K562 (cell line): ENCODE measurements at regions not wholly inside any gene's neighbourhood (a gene's known extent, or its start where the extent isn't known, plus 50 kb on each side); places are given as distances from the start of the nearest gene placed in this dataset.

Experiments
- ATAC-seq: fragments of 200-7000 bp; cut with Tn5 transposase; 3 replicates; pipeline ENCODE4 v1.9.1; 2020; ENCODE audit warnings: moderate library complexity
- BruUV-seq: library from RNA; stranded (reverse); fragments of 400-500 nt; replicated peaks from 2 replicates; lab custom pipeline; 2021; lab: Mats Ljungman, UMichigan
- CTCF ChIA-PET: fragments of 300-600 bp; formaldehyde crosslinking; extraction: SDS; loops from one replicate; lab custom pipeline; 2021; ENCODE audit warnings: low intra/inter-chr PET ratio; lab: Yijun Ruan, JAX
- POLR2A ChIA-PET: fragments of 300-600, 350-650 bp; sonication (Branson Sonifier 250); formaldehyde crosslinking; extraction: SDS; loops from one replicate; lab custom pipeline; 2021; ENCODE audit warnings: antibody characterized with exemption, inconsistent platforms; lab: Yijun Ruan, JAX
- DNase-seq, 4 experiments: peaks; one replicate each; pipeline versions ENCODE4 v3.0.0 to v3.0.0-alpha.2; 2011 to 2018; ENCODE audit warnings: low spot score in 3 of 4, mixed read lengths in 3 of 4; ENCODE audit errors: extremely low read depth in 1 of 4
- FAIRE-seq: peaks from 2 replicates; lab custom pipeline; 2011; peaks lifted over from hg19 to GRCh38; lab: Jason Lieb, UNC
- H2AFZ ChIP-seq: 2 replicates; pipeline ENCODE4 v1.6.0; 2011; ENCODE audit warnings: low read depth, low read length, control low read depth, inconsistent platforms
- H3K27ac ChIP-seq: fragments of 200-600 bp; 3 replicates; pipeline ENCODE4 v1.8.0; 2011; ENCODE audit warnings: low read depth, mild to moderate bottlenecking, control low read depth, inconsistent platforms, low read length, moderate library complexity, mixed read lengths; ENCODE audit errors: extremely low read depth
- H3K27me3 ChIP-seq, 2 experiments: fragments of 300-600 bp in 1 of 2; 2 replicates in 1 of 2; 3 replicates in 1 of 2; pipeline versions ENCODE4 v1.6.0 to v1.8.0; 2011; ENCODE audit warnings: inconsistent platforms in 2 of 2, low read length in 2 of 2, mild to moderate bottlenecking in 1 of 2, mixed read lengths in 1 of 2, moderate library complexity in 1 of 2; ENCODE audit not compliant: control insufficient read depth in 2 of 2, insufficient read depth in 2 of 2
- H3K36me3 ChIP-seq: fragments of 300-600 bp; 3 replicates; pipeline ENCODE4 v1.8.0; 2011; ENCODE audit warnings: mild to moderate bottlenecking, low read length, inconsistent platforms; ENCODE audit not compliant: control insufficient read depth, insufficient read depth
- H3K4me1 ChIP-seq, 2 experiments: fragments of 200-600 bp in 1 of 2; replicated peaks in 1 of 2; 2 replicates in 1 of 2; 3 replicates in 1 of 2; pipeline versions ENCODE4 v1.5.1 to v1.8.0; 2011; ENCODE audit warnings: inconsistent platforms in 2 of 2, low read length in 2 of 2, mild to moderate bottlenecking in 1 of 2, mixed read lengths in 1 of 2, moderate library complexity in 1 of 2; ENCODE audit not compliant: control insufficient read depth in 2 of 2, insufficient read depth in 2 of 2
- H3K4me2 ChIP-seq: 2 replicates; pipeline ENCODE4 v1.6.1; 2011; ENCODE audit warnings: low read length, control low read depth, inconsistent platforms, mixed read lengths; ENCODE audit not compliant: insufficient read depth
- H3K4me3 ChIP-seq: fragments of 200-600 bp; sonication (generic), shearing (Covaris generic); 2 replicates; pipeline ENCODE4 v1.5.1; 2016; ENCODE audit warnings: control low read depth, inconsistent platforms
- H3K79me2 ChIP-seq: fragments of 200-600 bp; 3 replicates; pipeline ENCODE4 v1.8.0; 2011; ENCODE audit warnings: low read length, inconsistent platforms; ENCODE audit not compliant: control insufficient read depth, insufficient read depth
- H3K9ac ChIP-seq, 2 experiments: 2 replicates each; pipeline versions ENCODE4 v1.6.0 to v1.6.1; 2011; ENCODE audit warnings: low read depth in 2 of 2, low read length in 2 of 2, control low read depth in 1 of 2, inconsistent platforms in 1 of 2, mild to moderate bottlenecking in 1 of 2, mixed read lengths in 1 of 2; ENCODE audit not compliant: insufficient read depth in 1 of 2
- H3K9me1 ChIP-seq: one replicate; pipeline ENCODE4 v1.6.0; 2011; ENCODE audit warnings: inconsistent platforms, mild to moderate bottlenecking, low read length, moderate library complexity; ENCODE audit not compliant: control insufficient read depth, insufficient read depth
- H3K9me3 ChIP-seq: replicated peaks from 2 replicates; pipeline ENCODE4 v1.5.1; 2011; ENCODE audit warnings: low read depth, low read length, inconsistent platforms; ENCODE audit not compliant: control insufficient read depth, insufficient read depth
- H4K20me1 ChIP-seq: replicated peaks from 2 replicates; pipeline ENCODE4 v1.6.1; 2011; ENCODE audit warnings: low read length, inconsistent platforms, mixed read lengths; ENCODE audit not compliant: control insufficient read depth, insufficient read depth
- ATF2 ChIP-seq: sonication (generic); formaldehyde crosslinking; IDR thresholded peaks from 2 replicates; pipeline ENCODE4 v1.8.1; 2022; ENCODE audit warnings: missing genetic modification reagents
- CBFA2T2 ChIP-seq: fragments of 450-650 bp; conservative IDR thresholded peaks from 2 replicates; pipeline ENCODE4 v1.6.1; 2017; ENCODE audit warnings: mild to moderate bottlenecking
- CBX2 ChIP-seq: fragments of 200-600 bp; sonication (generic); IDR thresholded peaks from one replicate; pipeline ENCODE4 v1.6.1; 2012; ENCODE audit warnings: mild to moderate bottlenecking, low read length, inconsistent platforms; ENCODE audit not compliant: insufficient read depth, poor library complexity, severe bottlenecking
- CHD2 ChIP-seq: IDR thresholded peaks from 2 replicates; pipeline ENCODE4 v1.6.1; 2011; ENCODE audit warnings: low read depth, low read length
- CREB1 ChIP-seq, 2 experiments: sonication (generic) in 1 of 2; formaldehyde crosslinking in 1 of 2; IDR thresholded peaks; 2 replicates each; pipeline versions ENCODE4 v1.6.1 to v1.8.0; 2012 to 2022; ENCODE audit warnings: inconsistent platforms in 1 of 2, mild to moderate bottlenecking in 1 of 2, missing genetic modification reagents in 1 of 2, moderate library complexity in 1 of 2
- GABPB1 ChIP-seq: sonication (generic); formaldehyde crosslinking; IDR thresholded peaks from 2 replicates; pipeline ENCODE4 v1.8.0; 2022; ENCODE audit warnings: mild to moderate bottlenecking, missing genetic modification reagents
- HNRNPLL ChIP-seq: fragments of 200-400 bp; formaldehyde crosslinking; IDR thresholded peaks from 2 replicates; pipeline ENCODE4 v1.6.1; 2017; ENCODE audit warnings: low read length, low read depth, mild to moderate bottlenecking; ENCODE audit not compliant: poor library complexity, severe bottlenecking
- ID3 ChIP-seq, 2 experiments: fragments of 250-450 bp in 1 of 2; fragments of 450-650 bp in 1 of 2; sonication (Bioruptor Pico) in 1 of 2; IDR thresholded peaks; 2 replicates each; pipeline versions ENCODE4 v1.6.1 to v1.8.0; 2016 to 2021; ENCODE audit warnings: mild to moderate bottlenecking in 2 of 2, moderate library complexity in 2 of 2, missing compliant biosample characterization in 1 of 2, missing genetic modification characterization in 1 of 2
- MLX ChIP-seq, 2 experiments: fragments of 450-650 bp in 1 of 2; sonication (generic) in 1 of 2; formaldehyde crosslinking; conservative IDR thresholded peaks; 2 replicates each; pipeline versions ENCODE4 v1.4.0 to v1.8.1; 2020 to 2022; ENCODE audit warnings: mild to moderate bottlenecking in 1 of 2, missing genetic modification reagents in 1 of 2
- NCOA6 ChIP-seq: fragments of 450-650 bp; IDR thresholded peaks from 2 replicates; pipeline ENCODE4 v1.6.1; 2017; ENCODE audit warnings: mild to moderate bottlenecking
- PRDM10 ChIP-seq: fragments of 450-650 bp; IDR thresholded peaks from 2 replicates; pipeline ENCODE4 v1.6.1; 2018; ENCODE audit not compliant: partially characterized antibody
- SAFB2 ChIP-seq: fragments of 200-400 bp; formaldehyde crosslinking; IDR thresholded peaks from 2 replicates; pipeline ENCODE4 v1.6.1; 2018; ENCODE audit warnings: borderline replicate concordance, low read length, low read depth, moderate library complexity; ENCODE audit not compliant: severe bottlenecking
- WGBS: fragments of 100-300 bp; shearing (Covaris generic); methylation state at CpG from one replicate; pipeline ENCODE4 v1.1.6; 2016; ENCODE audit warnings: low coverage, mixed read lengths; ENCODE audit not compliant: insufficient coverage; ENCODE audit errors: missing lambda C conversion rate; 5-methylcytosine and 5-hydroxymethylcytosine counted together
- in situ Hi-C: fragments of 300-500 bp; cut with MboI; formaldehyde crosslinking; loops from 4 replicates; pipeline ENCODE4 v1.15.0; 2018; ENCODE audit warnings: inconsistent platforms, mixed read lengths
- intact Hi-C: fragments of 100-400 bp; cut with micrococcal nuclease; formaldehyde crosslinking; loops from 2 replicates; pipeline ENCODE4 v1.14.2; 2022

GRCh38 chr18:2258954-2259353 is 312.4 kb downstream of the METTL4 start (continued):
- TF ChIP-seq CBX2 (no peak), ATF2 (CRISPR knock-in tag) (no peak), NCOA6 (no peak), MLX (CRISPR knock-in tag; conservative IDR thresholded peaks at IDR 0.05) (no peak)

- Histone ChIP-seq H3K4me1 (peaks cover 0 to 4% of the 10 kb centered on the region in 2 experiments; a peak in 2 of 5 replicates), H3K27me3 (no peaks in the 10 kb centered on the region), H2AFZ (peak overlapping the region; percentile 17; the same call in 1 of the 2 replicates), H3K4me3 (no peak overlapping the region), H3K9me3 (no peaks in the 10 kb centered on the region), H3K9ac (no peak overlapping the region), H4K20me1 (no peaks in the 10 kb centered on the region), H3K36me3 (no peaks in the 10 kb centered on the region), H3K27ac (no peak overlapping the region), H3K9me1 (no peaks in the 10 kb centered on the region), H3K79me2 (no peaks in the 10 kb centered on the region), H3K4me2 (no peak overlapping the region)
- FAIRE-seq (no peak), DNase-seq (no peak), ATAC-seq (no peak)
- CTCF ChIA-PET = no interaction called here
- no TSS peak for BruUV-seq
- POLR2A ChIA-PET = no interaction called here
- TF ChIP-seq CBFA2T2 = no peak
- TF ChIP-seq HNRNPLL = no peak
- TF ChIP-seq GABPB1 = no peak
- no peak for TF ChIP-seq CREB1 (IDR thresholded peaks at IDR 0.05)
- no peak for TF ChIP-seq CREB1 (CRISPR knock-in tag; IDR thresholded peaks at IDR 0.05)
- TF ChIP-seq SAFB2 = no peak
- no peak for TF ChIP-seq CHD2
- no peak for TF ChIP-seq PRDM10
- TF ChIP-seq ID3 (CRISPR knock-in tag; IDR thresholded peaks at IDR 0.05) = no peak
- no peak for TF ChIP-seq ID3 (tag; IDR thresholded peaks at IDR 0.05)
- WGBS = 41% methylated on average over 8 of the region's 8 CpGs
- intact Hi-C loops = no loop called here
- in situ Hi-C loops = no loop called here
These were observed 307.9 kb downstream of the METTL4 start for GRCh38 chr18:2263303-2263890.
